Progenitor cell of endocrine pancreas (in vitro differentiated cells): ENCODE measurements at regions not wholly inside any gene's neighbourhood (a gene's known extent, or its start where the extent isn't known, plus 50 kb on each side); places are given as distances from the start of the nearest gene placed in this dataset.

ENCODE experiments used
- DNase-seq: peaks from one replicate; pipeline ENCODE4 v3.0.0; 2021; ENCODE audit warnings: low spot score; ENCODE audit not compliant: unreplicated experiment
- H3K27ac Mint-ChIP-seq: 2 replicates; pipeline ENCODE4 v1.8.0; 2021; ENCODE audit warnings: mild to moderate bottlenecking, moderate library complexity, mixed read lengths
- H3K27me3 Mint-ChIP-seq: 2 replicates; pipeline ENCODE4 v1.8.0; 2021; ENCODE audit warnings: mixed read lengths
- H3K36me3 Mint-ChIP-seq: 2 replicates; pipeline ENCODE4 v1.8.0; 2022; ENCODE audit warnings: mixed read lengths; ENCODE audit not compliant: insufficient read depth
- H3K4me1 Mint-ChIP-seq: 2 replicates; pipeline ENCODE4 v1.8.0; 2021; ENCODE audit warnings: low read depth, mixed read lengths
- H3K4me3 Mint-ChIP-seq: 2 replicates; pipeline ENCODE4 v1.8.0; 2021; ENCODE audit warnings: low read depth, mild to moderate bottlenecking, moderate library complexity, mixed read lengths
- H3K9me3 Mint-ChIP-seq: 2 replicates; pipeline ENCODE4 v1.8.0; 2021; ENCODE audit warnings: low read depth, mixed read lengths
- TF ChIP-seq, protein P1 (sequence below): fragments of 200-600 bp; sonication (generic); IDR thresholded peaks from one replicate; pipeline ENCODE4 v1.5.0; 2021; ENCODE audit warnings: antibody characterized with exemption, mild to moderate bottlenecking; ENCODE audit not compliant: unreplicated experiment

- peaks cover 46% of the 10 kb centered on the region for H3K27me3 Mint-ChIP-seq
- H3K36me3 Mint-ChIP-seq = no peaks in the 10 kb centered on the region
- H3K27ac Mint-ChIP-seq = peak overlapping the region; percentile 6
- H3K4me1 Mint-ChIP-seq = peaks cover 21% of the 10 kb centered on the region
- no peak for DNase-seq
- no peak overlapping the region for H3K4me3 Mint-ChIP-seq
- H3K9me3 Mint-ChIP-seq = no peaks in the 10 kb centered on the region
- TF ChIP-seq, protein P1, sequence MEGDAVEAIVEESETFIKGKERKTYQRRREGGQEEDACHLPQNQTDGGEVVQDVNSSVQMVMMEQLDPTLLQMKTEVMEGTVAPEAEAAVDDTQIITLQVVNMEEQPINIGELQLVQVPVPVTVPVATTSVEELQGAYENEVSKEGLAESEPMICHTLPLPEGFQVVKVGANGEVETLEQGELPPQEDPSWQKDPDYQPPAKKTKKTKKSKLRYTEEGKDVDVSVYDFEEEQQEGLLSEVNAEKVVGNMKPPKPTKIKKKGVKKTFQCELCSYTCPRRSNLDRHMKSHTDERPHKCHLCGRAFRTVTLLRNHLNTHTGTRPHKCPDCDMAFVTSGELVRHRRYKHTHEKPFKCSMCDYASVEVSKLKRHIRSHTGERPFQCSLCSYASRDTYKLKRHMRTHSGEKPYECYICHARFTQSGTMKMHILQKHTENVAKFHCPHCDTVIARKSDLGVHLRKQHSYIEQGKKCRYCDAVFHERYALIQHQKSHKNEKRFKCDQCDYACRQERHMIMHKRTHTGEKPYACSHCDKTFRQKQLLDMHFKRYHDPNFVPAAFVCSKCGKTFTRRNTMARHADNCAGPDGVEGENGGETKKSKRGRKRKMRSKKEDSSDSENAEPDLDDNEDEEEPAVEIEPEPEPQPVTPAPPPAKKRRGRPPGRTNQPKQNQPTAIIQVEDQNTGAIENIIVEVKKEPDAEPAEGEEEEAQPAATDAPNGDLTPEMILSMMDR = no peak
These were observed 265.1 kb upstream of the ZMIZ1 start for GRCh38 chr10:78803710-78804109.

- Mint-ChIP-seq H3K27ac (peak overlapping the region; percentile 25), H3K36me3 (no peaks in the 10 kb centered on the region), H3K9me3 (no peaks in the 10 kb centered on the region), H3K27me3 (peaks cover 39% of the 10 kb centered on the region), H3K4me1 (peaks cover 21% of the 10 kb centered on the region), H3K4me3 (no peak overlapping the region)
- TF ChIP-seq, protein P1 = no peak
- DNase-seq = no peak
These were observed 264.2 kb upstream of the ZMIZ1 start for GRCh38 chr10:78804411-78805032.

GRCh38 chr10:78805176-78805575 lies 263.6 kb upstream of the ZMIZ1 start:
- Mint-ChIP-seq H3K27ac (peak overlapping the region; percentile 47), H3K27me3 (peaks cover 34% of the 10 kb centered on the region), H3K9me3 (no peaks in the 10 kb centered on the region), H3K4me1 (peaks cover 24% of the 10 kb centered on the region), H3K36me3 (no peaks in the 10 kb centered on the region), H3K4me3 (no peak overlapping the region)
- TF ChIP-seq, protein P1 = no peak
- DNase-seq = no peak

DNA sequence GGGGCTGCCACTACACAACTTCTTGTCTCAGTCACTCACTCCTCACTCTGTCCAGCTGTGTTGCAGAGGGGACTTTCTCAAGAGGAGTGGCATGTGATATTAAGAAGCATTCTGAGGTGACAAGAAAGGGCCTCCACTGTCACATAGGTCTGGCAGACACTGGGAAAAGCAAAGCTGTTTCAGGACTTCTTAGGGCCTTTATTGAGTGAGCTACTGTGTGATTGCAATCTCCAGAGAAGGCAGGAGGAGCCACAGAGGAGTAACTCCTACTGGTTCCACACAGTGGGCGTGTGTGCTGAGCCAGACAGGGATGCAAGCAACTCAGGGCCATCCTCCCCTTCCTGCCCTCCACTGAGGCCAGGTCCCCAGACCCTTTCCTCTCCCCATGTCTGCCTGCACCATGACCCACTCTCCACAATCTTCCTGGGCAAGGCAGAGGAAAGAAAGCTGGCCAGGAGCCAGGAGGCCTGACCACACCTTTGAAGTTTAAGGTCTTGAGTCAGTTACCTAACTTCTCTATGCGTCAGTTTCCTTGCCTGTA lies 262.0 kb upstream of the ZMIZ1 start:
- TF ChIP-seq, protein P1 = no peak
- no peaks in the 10 kb centered on the region for H3K9me3 Mint-ChIP-seq
- no peak for DNase-seq
- peaks cover 24% of the 10 kb centered on the region for H3K4me1 Mint-ChIP-seq
- H3K36me3 Mint-ChIP-seq = no peaks in the 10 kb centered on the region
- H3K27me3 Mint-ChIP-seq = peaks cover 20% of the 10 kb centered on the region
- H3K27ac Mint-ChIP-seq = no peak overlapping the region
- H3K4me3 Mint-ChIP-seq = no peak overlapping the region

DNA sequence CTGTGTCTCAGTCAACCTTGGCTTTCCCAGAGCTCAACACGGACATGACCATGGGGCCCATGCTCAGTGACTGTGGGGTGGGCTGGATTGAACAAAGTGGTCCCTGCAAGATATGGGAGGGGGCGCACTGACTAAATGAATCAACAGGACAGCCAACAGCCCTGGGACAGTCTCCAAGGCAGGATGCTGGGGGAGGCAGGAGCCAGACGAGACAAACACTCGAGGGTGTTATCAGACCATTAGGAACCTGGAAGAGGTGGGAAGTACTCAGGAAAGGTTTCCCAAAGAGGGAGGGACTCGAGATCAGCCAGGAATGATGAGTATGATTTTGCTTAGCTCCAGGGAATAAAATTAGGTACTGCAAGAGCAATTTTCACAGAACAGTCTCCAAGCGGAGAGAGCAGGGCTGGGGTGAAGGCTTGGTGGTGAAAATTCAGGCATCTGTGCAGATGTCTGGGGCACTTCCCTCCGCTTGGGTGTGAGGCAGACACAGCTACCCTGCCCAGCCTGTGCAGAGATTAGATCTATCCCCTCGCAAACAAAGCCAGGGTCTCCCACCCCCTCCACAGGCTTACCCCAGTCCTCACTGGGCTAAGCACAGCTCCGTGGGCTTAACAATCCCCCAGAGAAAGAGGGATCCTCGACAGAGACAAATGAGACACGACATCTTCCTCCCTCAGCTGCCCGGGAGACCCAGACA lies 261.1 kb upstream of the ZMIZ1 start:
- no peak for DNase-seq
- Mint-ChIP-seq H3K36me3 (no peaks in the 10 kb centered on the region), H3K9me3 (no peaks in the 10 kb centered on the region), H3K27ac (no peak overlapping the region), H3K4me3 (no peak overlapping the region), H3K27me3 (peaks cover 14% of the 10 kb centered on the region), H3K4me1 (peaks cover 27% of the 10 kb centered on the region)
- TF ChIP-seq, protein P1 = no peak
